CD14-positive monocyte (primary cell): ENCODE measurements at regions not wholly inside any gene's neighbourhood (a gene's known extent, or its start where the extent isn't known, plus 50 kb on each side); places are given as distances from the start of the nearest gene placed in this dataset.

Experiments used
- DNase-seq, 3 donors: peaks; one replicate each; pipeline ENCODE4 v3.0.0-alpha.2; 2011 to 2022
- H2AFZ ChIP-seq: 2 replicates; pipeline ENCODE4 v1.6.0; 2012; ENCODE audit warnings: mild to moderate bottlenecking, low read depth, low read length, inconsistent platforms; ENCODE audit not compliant: insufficient read depth, poor library complexity, severe bottlenecking
- H3K27ac ChIP-seq, 2 donors: 1 replicate in 1 of 2; 2 replicates in 1 of 2; pipeline ENCODE4 v1.5.1; 2012 to 2013; ENCODE audit warnings: low read length in 2 of 2, control low read depth in 1 of 2, inconsistent platforms in 1 of 2, low read depth in 1 of 2, mild to moderate bottlenecking in 1 of 2
- H3K27me3 ChIP-seq, 2 donors: one replicate each; pipeline versions ENCODE4 v1.6.0 to v1.6.1; 2011 to 2013; ENCODE audit warnings: low read length in 2 of 2; ENCODE audit not compliant: control insufficient read depth in 2 of 2, insufficient read depth in 2 of 2
- H3K36me3 ChIP-seq, 2 donors: replicated peaks in 1 of 2; 1 replicate in 1 of 2; 2 replicates in 1 of 2; pipeline versions ENCODE4 v1.5.1 to v1.6.1; 2012 to 2013; ENCODE audit warnings: low read length in 2 of 2, control low read depth in 1 of 2, inconsistent platforms in 1 of 2, mild to moderate bottlenecking in 1 of 2; ENCODE audit not compliant: insufficient read depth in 2 of 2, control insufficient read depth in 1 of 2
- H3K4me1 ChIP-seq, 2 donors: 1 replicate in 1 of 2; 2 replicates in 1 of 2; pipeline versions ENCODE4 v1.5.1 to v1.6.1; 2012 to 2013; ENCODE audit warnings: low read length in 2 of 2, control low read depth in 1 of 2, inconsistent platforms in 1 of 2, mild to moderate bottlenecking in 1 of 2, moderate library complexity in 1 of 2; ENCODE audit not compliant: insufficient read depth in 2 of 2, control insufficient read depth in 1 of 2
- H3K4me2 ChIP-seq: replicated peaks from 2 replicates; pipeline ENCODE3; 2012; ENCODE audit warnings: low read length, moderate library complexity, mild to moderate bottlenecking; ENCODE audit not compliant: poor library complexity, severe bottlenecking; ENCODE audit errors: extremely low read depth
- H3K4me3 ChIP-seq, 3 experiments: fragments of 200-600 bp in 1 of 3; sonication (generic) in 1 of 3; replicated peaks in 1 of 3; 1 replicate in 2 of 3; 2 replicates in 1 of 3; pipeline ENCODE4 v1.5.1; 2011 to 2013; ENCODE audit warnings: low read length in 3 of 3, mild to moderate bottlenecking in 3 of 3, control low read depth in 2 of 3, low read depth in 2 of 3, inconsistent platforms in 1 of 3, moderate library complexity in 1 of 3
- H3K79me2 ChIP-seq: 2 replicates; pipeline ENCODE4 v1.6.0; 2012; ENCODE audit warnings: mild to moderate bottlenecking, control low read depth, inconsistent platforms, low read length, moderate library complexity; ENCODE audit not compliant: insufficient read depth
- H3K9ac ChIP-seq: 2 replicates; pipeline ENCODE4 v1.6.0; 2017; ENCODE audit warnings: low read length, mild to moderate bottlenecking; ENCODE audit not compliant: insufficient read depth, poor library complexity, severe bottlenecking
- H3K9me3 ChIP-seq, 2 donors: replicated peaks in 1 of 2; 1 replicate in 1 of 2; 2 replicates in 1 of 2; pipeline versions ENCODE4 v1.5.1 to v1.6.1; 2012 to 2013; ENCODE audit warnings: low read length in 2 of 2, control low read depth in 1 of 2; ENCODE audit not compliant: control insufficient read depth in 1 of 2, insufficient read depth in 1 of 2
- H4K20me1 ChIP-seq: 2 replicates; pipeline ENCODE4 v1.6.0; 2012; ENCODE audit warnings: mild to moderate bottlenecking, low read length, control low read depth, moderate library complexity; ENCODE audit not compliant: insufficient read depth
- H3K27ac Mint-ChIP-seq, 7 donors: one replicate each; pipeline ENCODE4 v1.8.0; 2020; ENCODE audit warnings: mild to moderate bottlenecking in 7 of 7, mixed read lengths in 7 of 7, moderate library complexity in 6 of 7, inconsistent platforms in 2 of 7
- H3K27me3 Mint-ChIP-seq, 3 donors: one replicate each; pipeline ENCODE4 v1.8.0; 2021 to 2022; ENCODE audit warnings: low read depth in 3 of 3, mild to moderate bottlenecking in 3 of 3, mixed read lengths in 3 of 3, moderate library complexity in 3 of 3, inconsistent platforms in 1 of 3
- H3K36me3 Mint-ChIP-seq, 2 donors: one replicate each; pipeline ENCODE4 v1.8.0; 2020; ENCODE audit warnings: mixed read lengths in 2 of 2, inconsistent platforms in 1 of 2, mild to moderate bottlenecking in 1 of 2
- H3K4me1 Mint-ChIP-seq: one replicate; pipeline ENCODE4 v1.8.0; 2020; ENCODE audit warnings: mild to moderate bottlenecking, mixed read lengths
- H3K4me3 Mint-ChIP-seq, 2 donors: one replicate each; pipeline ENCODE4 v1.8.0; 2020; ENCODE audit warnings: mild to moderate bottlenecking in 2 of 2, mixed read lengths in 2 of 2, moderate library complexity in 1 of 2
- H3K9me3 Mint-ChIP-seq, 7 donors: one replicate each; pipeline ENCODE4 v1.8.0; 2020 to 2022; ENCODE audit warnings: mixed read lengths in 7 of 7, mild to moderate bottlenecking in 6 of 7, moderate library complexity in 6 of 7, inconsistent platforms in 2 of 7
- CTCF ChIP-seq: fragments of 200-600 bp; IDR thresholded peaks from one replicate; pipeline ENCODE4 v1.8.0; 2022; ENCODE audit warnings: antibody characterized with exemption, mild to moderate bottlenecking
- WGBS: methylation state at CpG from one replicate; pipeline ENCODE4 v1.1.5; 2013; ENCODE audit warnings: missing lambda C conversion rate; ENCODE audit not compliant: insufficient coverage; 5-methylcytosine and 5-hydroxymethylcytosine counted together
- intact Hi-C, 2 donors: fragments of 100-400 bp; cut with micrococcal nuclease; formaldehyde crosslinking; loops; one replicate each; pipeline versions ENCODE4 v1.15.0 to v1.15.1; 2023

- Mint-ChIP-seq H3K27me3 (peaks cover 0 to 3% (median 2%) of the 10 kb centered on the region in 3 donors), H3K36me3 (no peaks in the 10 kb centered on the region), H3K4me3 (no peak overlapping the region), H3K9me3 (peaks cover 0 to 9% (median 1%) of the 10 kb centered on the region in 7 donors), H3K27ac (no peak overlapping the region), H3K4me1 (peaks cover 15% of the 10 kb centered on the region)
- intact Hi-C loops = no loop called here
- Histone ChIP-seq H4K20me1 (no peaks in the 10 kb centered on the region), H3K4me2 (no peak overlapping the region), H2AFZ (no peak overlapping the region), H3K27ac (no peak overlapping the region), H3K9ac (no peak overlapping the region), H3K4me3 (no peak overlapping the region), H3K79me2 (no peaks in the 10 kb centered on the region), H3K27me3 (no peaks in the 10 kb centered on the region), H3K9me3 (no peaks in the 10 kb centered on the region), H3K4me1 (peaks cover 6 to 9% of the 10 kb centered on the region in 2 donors), H3K36me3 (no peaks in the 10 kb centered on the region)
- WGBS = 89% methylated on average over 3 of the region's 6 CpGs
- no peak for TF ChIP-seq CTCF
- DNase-seq = peak in 1 of 3 donors; percentile 26
These were observed 62.0 kb upstream of the ST8SIA6 start for GRCh38 chr10:17516376-17516775.

GRCh38 chr10:17512341-17513001, 58.1 kb upstream of the ST8SIA6 start:
- Histone ChIP-seq H3K9me3 (no peaks in the 10 kb centered on the region), H3K27ac (no peak overlapping the region), H3K4me2 (no peak overlapping the region), H3K4me3 (no peak overlapping the region), H3K9ac (no peak overlapping the region), H2AFZ (peak overlapping the region; percentile 30), H3K4me1 (peaks cover 18 to 39% of the 10 kb centered on the region in 2 donors), H3K79me2 (no peaks in the 10 kb centered on the region), H3K36me3 (no peaks in the 10 kb centered on the region), H4K20me1 (no peaks in the 10 kb centered on the region), H3K27me3 (no peaks in the 10 kb centered on the region)
- WGBS = 53% methylated on average over 3 of the region's 5 CpGs
- peaks cover 36% of the 10 kb centered on the region for H3K4me1 Mint-ChIP-seq
- H3K27me3 Mint-ChIP-seq = peaks cover 0 to 3% (median 0%) of the 10 kb centered on the region in 3 donors
- no peaks in the 10 kb centered on the region for H3K36me3 Mint-ChIP-seq
- no peak for DNase-seq
- peaks cover 0 to 9% (median 0%) of the 10 kb centered on the region in 7 donors for H3K9me3 Mint-ChIP-seq
- peak overlapping the region in 1 of 7 donors; percentile 53 for H3K27ac Mint-ChIP-seq
- intact Hi-C loops = no loop called here
- no peak for TF ChIP-seq CTCF
- H3K4me3 Mint-ChIP-seq = no peak overlapping the region
